ENCODE measurements at regions not wholly inside any gene's neighbourhood (a gene's known extent, or its start where the extent isn't known, plus 50 kb on each side); places are given as distances from the start of the nearest gene placed in this dataset.

DNA sequence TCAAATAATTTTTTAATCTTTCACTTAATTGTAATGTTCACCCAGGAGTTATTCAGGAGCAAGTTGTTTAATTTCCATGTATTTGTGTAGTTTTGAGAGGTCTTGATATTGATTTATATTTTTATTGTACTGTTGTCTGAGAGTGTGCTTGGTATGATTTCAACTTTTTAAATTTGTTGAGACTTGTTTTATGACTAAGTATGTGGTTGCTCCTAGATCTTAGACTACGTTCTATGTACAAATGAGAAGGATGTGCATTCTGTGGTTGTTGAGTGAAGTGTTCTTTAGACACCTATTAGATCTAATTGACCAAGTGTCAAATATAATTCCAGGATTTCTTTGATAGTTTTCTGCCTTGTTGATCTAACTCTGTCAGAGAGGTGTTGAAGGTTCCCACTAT is 353.3 kb upstream of the GNPDA2 start:
- CTCF ChIA-PET = no interaction called here
- in situ Hi-C loops (cut with MboI) = no loop called here
- SMC1A ChIA-PET (ENCODE audit: uncharacterized antibody, unreplicated experiment) = no interaction called here
- H3K79me2 ChIP-seq (ENCODE audit: control insufficient read depth, insufficient read depth, low read length) = no peaks in the 10 kb centered on the region
- WGBS (ENCODE audit: insufficient coverage, insufficient replicate concordance, low lambda C conversion rate, missing lambda C conversion rate) = 0% methylated on average over 1 of the region's 1 CpG
- intact Hi-C loops (cut with micrococcal nuclease; ENCODE audit: unreplicated experiment) = no loop called here
- RAD21 ChIA-PET (ENCODE audit: unreplicated experiment) = no interaction called here
- no TSS peak for BruUV-seq (replicated peaks)
- no peak for FAIRE-seq
- no peak for DNase-seq (ENCODE audit: low read depth, low spot score)
- no peaks in the 10 kb centered on the region for H4K20me1 ChIP-seq (ENCODE audit: control insufficient read depth, insufficient read depth)
- H3K4me3 ChIP-seq = no peak overlapping the region
- H3K27ac ChIP-seq (ENCODE audit: control insufficient read depth, insufficient read depth) = no peak overlapping the region
- no peaks in the 10 kb centered on the region for H3K36me3 ChIP-seq (ENCODE audit: control insufficient read depth in 2 of 2, insufficient read depth in 2 of 2, low read length in 1 of 2)
- H2AFZ ChIP-seq (ENCODE audit: control insufficient read depth, low read depth, low read length) = no peak overlapping the region
- H3K4me2 ChIP-seq (ENCODE audit: control insufficient read depth, insufficient read depth) = no peak overlapping the region
- POLR2A ChIA-PET = no interaction called here
- no peaks in the 10 kb centered on the region for H3K4me1 ChIP-seq (ENCODE audit: control insufficient read depth, insufficient read depth, low read length)
- TF ChIP-seq IRF4 (IDR thresholded peaks at IDR 0.05; ENCODE audit: low read depth, low read length) = no peak
- no peak for TF ChIP-seq MTA2 (IDR thresholded peaks at IDR 0.05; ENCODE audit: low read depth)
- no peak for TF ChIP-seq SUPT20H (IDR thresholded peaks at IDR 0.05; ENCODE audit: borderline replicate concordance, control insufficient read depth, low read depth, low read length)
- TF ChIP-seq SRF (IDR thresholded peaks at IDR 0.05; ENCODE audit: low read depth in 2 of 2, low read length in 2 of 2) = no peak
- no peak for TF ChIP-seq POLR2AphosphoS2 (IDR thresholded peaks at IDR 0.05; ENCODE audit: low read depth, low read length)
- TF ChIP-seq TAF1 (IDR thresholded peaks at IDR 0.05; ENCODE audit: borderline replicate concordance, low read depth, low read length) = no peak
- TF ChIP-seq, protein P1, sequence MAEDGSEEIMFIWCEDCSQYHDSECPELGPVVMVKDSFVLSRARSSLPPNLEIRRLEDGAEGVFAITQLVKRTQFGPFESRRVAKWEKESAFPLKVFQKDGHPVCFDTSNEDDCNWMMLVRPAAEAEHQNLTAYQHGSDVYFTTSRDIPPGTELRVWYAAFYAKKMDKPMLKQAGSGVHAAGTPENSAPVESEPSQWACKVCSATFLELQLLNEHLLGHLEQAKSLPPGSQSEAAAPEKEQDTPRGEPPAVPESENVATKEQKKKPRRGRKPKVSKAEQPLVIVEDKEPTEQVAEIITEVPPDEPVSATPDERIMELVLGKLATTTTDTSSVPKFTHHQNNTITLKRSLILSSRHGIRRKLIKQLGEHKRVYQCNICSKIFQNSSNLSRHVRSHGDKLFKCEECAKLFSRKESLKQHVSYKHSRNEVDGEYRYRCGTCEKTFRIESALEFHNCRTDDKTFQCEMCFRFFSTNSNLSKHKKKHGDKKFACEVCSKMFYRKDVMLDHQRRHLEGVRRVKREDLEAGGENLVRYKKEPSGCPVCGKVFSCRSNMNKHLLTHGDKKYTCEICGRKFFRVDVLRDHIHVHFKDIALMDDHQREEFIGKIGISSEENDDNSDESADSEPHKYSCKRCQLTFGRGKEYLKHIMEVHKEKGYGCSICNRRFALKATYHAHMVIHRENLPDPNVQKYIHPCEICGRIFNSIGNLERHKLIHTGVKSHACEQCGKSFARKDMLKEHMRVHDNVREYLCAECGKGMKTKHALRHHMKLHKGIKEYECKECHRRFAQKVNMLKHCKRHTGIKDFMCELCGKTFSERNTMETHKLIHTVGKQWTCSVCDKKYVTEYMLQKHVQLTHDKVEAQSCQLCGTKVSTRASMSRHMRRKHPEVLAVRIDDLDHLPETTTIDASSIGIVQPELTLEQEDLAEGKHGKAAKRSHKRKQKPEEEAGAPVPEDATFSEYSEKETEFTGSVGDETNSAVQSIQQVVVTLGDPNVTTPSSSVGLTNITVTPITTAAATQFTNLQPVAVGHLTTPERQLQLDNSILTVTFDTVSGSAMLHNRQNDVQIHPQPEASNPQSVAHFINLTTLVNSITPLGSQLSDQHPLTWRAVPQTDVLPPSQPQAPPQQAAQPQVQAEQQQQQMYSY (CRISPR knock-in tag; IDR thresholded peaks at IDR 0.05) = no peak
- TF ChIP-seq, protein P2, sequence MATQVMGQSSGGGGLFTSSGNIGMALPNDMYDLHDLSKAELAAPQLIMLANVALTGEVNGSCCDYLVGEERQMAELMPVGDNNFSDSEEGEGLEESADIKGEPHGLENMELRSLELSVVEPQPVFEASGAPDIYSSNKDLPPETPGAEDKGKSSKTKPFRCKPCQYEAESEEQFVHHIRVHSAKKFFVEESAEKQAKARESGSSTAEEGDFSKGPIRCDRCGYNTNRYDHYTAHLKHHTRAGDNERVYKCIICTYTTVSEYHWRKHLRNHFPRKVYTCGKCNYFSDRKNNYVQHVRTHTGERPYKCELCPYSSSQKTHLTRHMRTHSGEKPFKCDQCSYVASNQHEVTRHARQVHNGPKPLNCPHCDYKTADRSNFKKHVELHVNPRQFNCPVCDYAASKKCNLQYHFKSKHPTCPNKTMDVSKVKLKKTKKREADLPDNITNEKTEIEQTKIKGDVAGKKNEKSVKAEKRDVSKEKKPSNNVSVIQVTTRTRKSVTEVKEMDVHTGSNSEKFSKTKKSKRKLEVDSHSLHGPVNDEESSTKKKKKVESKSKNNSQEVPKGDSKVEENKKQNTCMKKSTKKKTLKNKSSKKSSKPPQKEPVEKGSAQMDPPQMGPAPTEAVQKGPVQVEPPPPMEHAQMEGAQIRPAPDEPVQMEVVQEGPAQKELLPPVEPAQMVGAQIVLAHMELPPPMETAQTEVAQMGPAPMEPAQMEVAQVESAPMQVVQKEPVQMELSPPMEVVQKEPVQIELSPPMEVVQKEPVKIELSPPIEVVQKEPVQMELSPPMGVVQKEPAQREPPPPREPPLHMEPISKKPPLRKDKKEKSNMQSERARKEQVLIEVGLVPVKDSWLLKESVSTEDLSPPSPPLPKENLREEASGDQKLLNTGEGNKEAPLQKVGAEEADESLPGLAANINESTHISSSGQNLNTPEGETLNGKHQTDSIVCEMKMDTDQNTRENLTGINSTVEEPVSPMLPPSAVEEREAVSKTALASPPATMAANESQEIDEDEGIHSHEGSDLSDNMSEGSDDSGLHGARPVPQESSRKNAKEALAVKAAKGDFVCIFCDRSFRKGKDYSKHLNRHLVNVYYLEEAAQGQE (IDR thresholded peaks at IDR 0.05; ENCODE audit: low read depth, low read length) = no peak
- TF ChIP-seq MEF2B (IDR thresholded peaks at IDR 0.05; ENCODE audit: partially characterized antibody, poor library complexity, severe bottlenecking) = no peak
- TF ChIP-seq MYC (IDR thresholded peaks at IDR 0.05; ENCODE audit: insufficient read depth, insufficient read length, insufficient replicate concordance, low read length, severe bottlenecking) = no peak
- TF ChIP-seq ZNF24 (IDR thresholded peaks at IDR 0.05) = no peak
- TF ChIP-seq CBX3 (IDR thresholded peaks at IDR 0.05; ENCODE audit: borderline replicate concordance, low read depth) = no peak
- no peak for TF ChIP-seq LARP7 (IDR thresholded peaks at IDR 0.05)
- TF ChIP-seq, protein P3, sequence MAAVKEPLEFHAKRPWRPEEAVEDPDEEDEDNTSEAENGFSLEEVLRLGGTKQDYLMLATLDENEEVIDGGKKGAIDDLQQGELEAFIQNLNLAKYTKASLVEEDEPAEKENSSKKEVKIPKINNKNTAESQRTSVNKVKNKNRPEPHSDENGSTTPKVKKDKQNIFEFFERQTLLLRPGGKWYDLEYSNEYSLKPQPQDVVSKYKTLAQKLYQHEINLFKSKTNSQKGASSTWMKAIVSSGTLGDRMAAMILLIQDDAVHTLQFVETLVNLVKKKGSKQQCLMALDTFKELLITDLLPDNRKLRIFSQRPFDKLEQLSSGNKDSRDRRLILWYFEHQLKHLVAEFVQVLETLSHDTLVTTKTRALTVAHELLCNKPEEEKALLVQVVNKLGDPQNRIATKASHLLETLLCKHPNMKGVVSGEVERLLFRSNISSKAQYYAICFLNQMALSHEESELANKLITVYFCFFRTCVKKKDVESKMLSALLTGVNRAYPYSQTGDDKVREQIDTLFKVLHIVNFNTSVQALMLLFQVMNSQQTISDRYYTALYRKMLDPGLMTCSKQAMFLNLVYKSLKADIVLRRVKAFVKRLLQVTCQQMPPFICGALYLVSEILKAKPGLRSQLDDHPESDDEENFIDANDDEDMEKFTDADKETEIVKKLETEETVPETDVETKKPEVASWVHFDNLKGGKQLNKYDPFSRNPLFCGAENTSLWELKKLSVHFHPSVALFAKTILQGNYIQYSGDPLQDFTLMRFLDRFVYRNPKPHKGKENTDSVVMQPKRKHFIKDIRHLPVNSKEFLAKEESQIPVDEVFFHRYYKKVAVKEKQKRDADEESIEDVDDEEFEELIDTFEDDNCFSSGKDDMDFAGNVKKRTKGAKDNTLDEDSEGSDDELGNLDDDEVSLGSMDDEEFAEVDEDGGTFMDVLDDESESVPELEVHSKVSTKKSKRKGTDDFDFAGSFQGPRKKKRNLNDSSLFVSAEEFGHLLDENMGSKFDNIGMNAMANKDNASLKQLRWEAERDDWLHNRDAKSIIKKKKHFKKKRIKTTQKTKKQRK (IDR thresholded peaks at IDR 0.05; ENCODE audit: low read depth, low read length) = no peak
- no peak for TF ChIP-seq SP1 (IDR thresholded peaks at IDR 0.05; ENCODE audit: low read depth, low read length)
- H3K9me3 ChIP-seq (replicated peaks; ENCODE audit: control insufficient read depth, insufficient read depth, low read length) = no peaks in the 10 kb centered on the region
- ATAC-seq = no peak
- no peaks in the 10 kb centered on the region for H3K27me3 ChIP-seq (replicated peaks in 1 of 2; ENCODE audit: control insufficient read depth in 2 of 2, insufficient read depth in 2 of 2, low read length in 1 of 2)
- no peak overlapping the region for H3K9ac ChIP-seq (ENCODE audit: control insufficient read depth, insufficient read depth, low read length)

All from GM12878 (cell line).